Loucy (cell line): ENCODE measurements at regions not wholly inside any gene's neighbourhood (a gene's known extent, or its start where the extent isn't known, plus 50 kb on each side); places are given as distances from the start of the nearest gene placed in this dataset.

Experiments
- H2AFZ ChIP-seq: fragments of 200-600 bp; sonication (generic); 2 replicates; pipeline ENCODE4 v1.6.0; 2016; ENCODE audit warnings: antibody characterized with exemption, mild to moderate bottlenecking, low read length, moderate library complexity
- H3F3A ChIP-seq: fragments of 200-600 bp; 2 replicates; pipeline ENCODE4 v1.6.0; 2016; ENCODE audit warnings: antibody characterized with exemption, low read depth, mild to moderate bottlenecking
- H3K27me3 ChIP-seq: fragments of 200-600 bp; sonication (generic); 2 replicates; pipeline ENCODE4 v1.6.1; 2014; ENCODE audit warnings: low read length, mild to moderate bottlenecking; ENCODE audit not compliant: insufficient read depth, poor library complexity, severe bottlenecking
- H3K36me3 ChIP-seq: fragments of 200-600 bp; sonication (generic); 2 replicates; pipeline ENCODE4 v1.6.1; 2016; ENCODE audit warnings: low read length; ENCODE audit not compliant: insufficient read depth
- H3K4me1 ChIP-seq: fragments of 200-600 bp; sonication (generic); 2 replicates; pipeline ENCODE4 v1.5.1; 2014; ENCODE audit warnings: low read length, mild to moderate bottlenecking; ENCODE audit not compliant: insufficient read depth, poor library complexity, severe bottlenecking
- H3K4me2 ChIP-seq: fragments of 200-600 bp; sonication (generic); 2 replicates; pipeline ENCODE4 v1.6.0; 2014; ENCODE audit warnings: antibody characterized with exemption, low read length, low read depth, mild to moderate bottlenecking; ENCODE audit not compliant: poor library complexity, severe bottlenecking
- H3K4me3 ChIP-seq: fragments of 200-600 bp; sonication (generic); 2 replicates; pipeline ENCODE4 v1.5.1; 2014; ENCODE audit warnings: low read length, mild to moderate bottlenecking, mixed read lengths; ENCODE audit not compliant: poor library complexity, severe bottlenecking
- H3K79me2 ChIP-seq: fragments of 200-600 bp; sonication (generic); 2 replicates; pipeline ENCODE4 v1.6.1; 2014; ENCODE audit warnings: low read length; ENCODE audit not compliant: insufficient read depth
- H3K9ac ChIP-seq: fragments of 200-600 bp; sonication (generic); 2 replicates; pipeline ENCODE4 v1.6.0; 2014; ENCODE audit warnings: mild to moderate bottlenecking, low read depth, low read length, moderate library complexity; ENCODE audit not compliant: poor library complexity, severe bottlenecking
- H3K9me2 ChIP-seq: fragments of 200-600 bp; sonication (generic); replicated peaks from 2 replicates; pipeline ENCODE4 v1.6.1; 2016; ENCODE audit warnings: low read depth, low read length, mixed read lengths
- H3K9me3 ChIP-seq: fragments of 200-600 bp; sonication (generic); 2 replicates; pipeline ENCODE4 v1.6.1; 2014; ENCODE audit warnings: mild to moderate bottlenecking, antibody characterized with exemption, low read length, low read depth; ENCODE audit not compliant: insufficient read depth
- H4K20me1 ChIP-seq: fragments of 200-600 bp; sonication (generic); 2 replicates; pipeline ENCODE4 v1.6.0; 2014; ENCODE audit warnings: antibody characterized with exemption, low read length, mild to moderate bottlenecking; ENCODE audit not compliant: insufficient read depth, poor library complexity, severe bottlenecking
- EZH2phosphoT487 ChIP-seq: fragments of 200-600 bp; IDR thresholded peaks from 2 replicates; pipeline ENCODE4 v1.6.1; 2018; ENCODE audit warnings: antibody characterized with exemption, mild to moderate bottlenecking, moderate library complexity, borderline replicate concordance
- TF ChIP-seq, protein P1 (sequence below): fragments of 200-600 bp; sonication (generic); conservative IDR thresholded peaks from 2 replicates; pipeline ENCODE4 v1.5.1; 2014; ENCODE audit warnings: mild to moderate bottlenecking, antibody characterized with exemption, low read length

DNA sequence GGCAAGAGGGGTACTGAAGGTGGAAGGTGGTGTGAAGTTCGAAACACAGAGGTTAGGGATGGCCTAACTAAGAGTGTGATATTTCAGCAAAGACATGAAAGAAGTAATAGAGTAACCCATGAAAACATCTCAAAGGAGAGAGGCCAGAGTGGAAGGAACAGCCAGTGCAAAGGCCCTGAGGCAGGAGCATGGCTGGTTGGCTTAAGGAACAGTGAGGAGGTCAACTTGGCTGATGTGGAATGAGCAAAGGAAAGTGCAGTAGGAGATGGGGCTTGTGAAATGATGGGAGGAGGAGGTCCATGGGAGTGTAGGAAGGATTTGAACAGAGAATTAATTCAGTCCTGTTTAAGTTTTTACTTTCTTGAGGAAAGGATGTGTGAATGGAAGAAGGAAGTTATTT is 178.3 kb upstream of the ZNF608 start:
- no peaks in the 10 kb centered on the region for H3K79me2 ChIP-seq
- no peaks in the 10 kb centered on the region for H3K27me3 ChIP-seq
- H2AFZ ChIP-seq, result no peak overlapping the region
- H3K4me3 ChIP-seq, result no peak overlapping the region
- H3K9ac ChIP-seq, result no peak overlapping the region
- no peaks in the 10 kb centered on the region for H3K36me3 ChIP-seq
- H3K9me2 ChIP-seq, result no peaks in the 10 kb centered on the region
- H3K9me3 ChIP-seq, result no peaks in the 10 kb centered on the region
- no peak overlapping the region for H3K4me2 ChIP-seq
- peaks cover 6% of the 10 kb centered on the region for H3K4me1 ChIP-seq
- no peaks in the 10 kb centered on the region for H4K20me1 ChIP-seq
- TF ChIP-seq, protein P1, sequence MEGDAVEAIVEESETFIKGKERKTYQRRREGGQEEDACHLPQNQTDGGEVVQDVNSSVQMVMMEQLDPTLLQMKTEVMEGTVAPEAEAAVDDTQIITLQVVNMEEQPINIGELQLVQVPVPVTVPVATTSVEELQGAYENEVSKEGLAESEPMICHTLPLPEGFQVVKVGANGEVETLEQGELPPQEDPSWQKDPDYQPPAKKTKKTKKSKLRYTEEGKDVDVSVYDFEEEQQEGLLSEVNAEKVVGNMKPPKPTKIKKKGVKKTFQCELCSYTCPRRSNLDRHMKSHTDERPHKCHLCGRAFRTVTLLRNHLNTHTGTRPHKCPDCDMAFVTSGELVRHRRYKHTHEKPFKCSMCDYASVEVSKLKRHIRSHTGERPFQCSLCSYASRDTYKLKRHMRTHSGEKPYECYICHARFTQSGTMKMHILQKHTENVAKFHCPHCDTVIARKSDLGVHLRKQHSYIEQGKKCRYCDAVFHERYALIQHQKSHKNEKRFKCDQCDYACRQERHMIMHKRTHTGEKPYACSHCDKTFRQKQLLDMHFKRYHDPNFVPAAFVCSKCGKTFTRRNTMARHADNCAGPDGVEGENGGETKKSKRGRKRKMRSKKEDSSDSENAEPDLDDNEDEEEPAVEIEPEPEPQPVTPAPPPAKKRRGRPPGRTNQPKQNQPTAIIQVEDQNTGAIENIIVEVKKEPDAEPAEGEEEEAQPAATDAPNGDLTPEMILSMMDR, result no peak
- no peak for TF ChIP-seq EZH2phosphoT487
- H3F3A ChIP-seq, result no peaks in the 10 kb centered on the region

DNA sequence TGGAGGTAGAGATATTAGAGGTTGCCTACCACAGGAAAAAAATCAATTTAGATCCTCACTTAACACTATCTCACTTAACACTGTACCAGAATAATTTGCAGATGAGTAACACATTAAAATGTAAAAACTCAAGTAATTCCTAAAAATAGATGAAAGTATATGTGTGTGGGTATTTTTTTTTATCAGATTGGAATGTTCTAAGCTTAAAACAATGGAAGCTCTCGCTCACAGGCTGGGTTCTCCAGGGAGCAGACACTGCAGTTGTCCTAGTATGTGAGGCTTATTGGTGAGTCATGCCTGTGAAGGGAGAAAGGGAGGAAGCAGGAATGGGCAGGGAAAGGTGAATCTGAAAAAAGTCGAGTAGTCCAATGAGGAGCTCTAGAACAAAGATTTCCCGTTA is 181.3 kb upstream of the ZNF608 start:
- no peaks in the 10 kb centered on the region for H3F3A ChIP-seq
- H2AFZ ChIP-seq, result no peak overlapping the region
- peaks cover 6% of the 10 kb centered on the region for H3K4me1 ChIP-seq
- H3K9me3 ChIP-seq, result no peaks in the 10 kb centered on the region
- TF ChIP-seq EZH2phosphoT487, result no peak
- TF ChIP-seq, protein P1, result no peak
- no peaks in the 10 kb centered on the region for H3K79me2 ChIP-seq
- no peaks in the 10 kb centered on the region for H3K27me3 ChIP-seq
- no peaks in the 10 kb centered on the region for H4K20me1 ChIP-seq
- no peaks in the 10 kb centered on the region for H3K36me3 ChIP-seq
- no peak overlapping the region for H3K4me2 ChIP-seq
- H3K9me2 ChIP-seq, result no peaks in the 10 kb centered on the region
- no peak overlapping the region for H3K9ac ChIP-seq
- H3K4me3 ChIP-seq, result no peak overlapping the region

DNA sequence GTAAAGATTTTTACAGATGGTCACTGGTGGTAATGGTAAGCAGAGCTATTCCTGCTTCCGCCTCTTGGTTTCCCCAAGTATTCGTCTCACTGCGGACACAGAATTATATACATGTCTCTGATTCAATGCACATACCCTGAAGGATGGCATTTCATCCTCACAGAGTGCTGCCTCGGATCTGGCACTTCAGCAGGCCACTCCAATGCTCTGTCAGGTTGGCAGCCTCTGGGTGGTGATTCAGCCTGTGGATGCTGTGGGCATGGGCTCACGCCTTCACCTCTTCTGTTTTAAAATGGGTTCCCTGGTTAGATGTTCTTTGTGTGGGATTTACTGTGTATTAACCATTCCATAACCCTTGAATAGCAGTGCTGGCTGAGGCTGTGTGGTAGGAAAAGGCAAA is 182.6 kb upstream of the ZNF608 start:
- no peaks in the 10 kb centered on the region for H3K9me3 ChIP-seq
- H3K79me2 ChIP-seq, result no peaks in the 10 kb centered on the region
- H4K20me1 ChIP-seq, result no peaks in the 10 kb centered on the region
- no peak for TF ChIP-seq EZH2phosphoT487
- TF ChIP-seq, protein P1, result no peak
- H3K4me2 ChIP-seq, result no peak overlapping the region
- no peaks in the 10 kb centered on the region for H3K36me3 ChIP-seq
- H3K9ac ChIP-seq, result no peak overlapping the region
- no peaks in the 10 kb centered on the region for H3F3A ChIP-seq
- no peak overlapping the region for H2AFZ ChIP-seq
- H3K9me2 ChIP-seq, result no peaks in the 10 kb centered on the region
- no peak overlapping the region for H3K4me3 ChIP-seq
- no peaks in the 10 kb centered on the region for H3K4me1 ChIP-seq
- H3K27me3 ChIP-seq, result no peaks in the 10 kb centered on the region
